H1 (cell line): ENCODE measurements at regions not wholly inside any gene's neighbourhood (a gene's known extent, or its start where the extent isn't known, plus 50 kb on each side); places are given as distances from the start of the nearest gene placed in this dataset.

Experiments used
- CTCF ChIA-PET: fragments of 300-600 bp; sonication (Branson Sonifier 250); formaldehyde crosslinking; loops from one replicate; lab custom pipeline; 2021; ENCODE audit not compliant: partially characterized antibody; lab: Charles Lee
- POLR2A ChIA-PET: fragments of 300-600 bp; sonication (Branson Sonifier 250); formaldehyde crosslinking; loops from one replicate; lab custom pipeline; 2021; ENCODE audit warnings: inconsistent platforms; ENCODE audit not compliant: partially characterized antibody; lab: Charles Lee
- DNase-seq, 2 experiments: peaks; one replicate each; pipeline versions ENCODE4 v3.0.0 to v3.0.0-alpha.2; 2010 to 2022; ENCODE audit warnings: low spot score in 2 of 2, low read depth in 1 of 2, mixed read lengths in 1 of 2
- FAIRE-seq: peaks from 2 replicates; lab custom pipeline; 2011; peaks lifted over from hg19 to GRCh38; lab: Jason Lieb, UNC
- H2AFZ ChIP-seq: 2 replicates; pipeline ENCODE4 v1.8.1; 2012; ENCODE audit warnings: low read length, inconsistent platforms
- H2AK5ac ChIP-seq: 2 replicates; pipeline ENCODE4 v1.6.1; 2013; ENCODE audit warnings: low read depth, low read length
- H2BK120ac ChIP-seq: replicated peaks from 2 replicates; pipeline ENCODE3; 2013; ENCODE audit warnings: low read depth, low read length, inconsistent platforms
- H2BK12ac ChIP-seq: 2 replicates; pipeline ENCODE4 v1.6.1; 2013; ENCODE audit warnings: low read depth, low read length
- H2BK15ac ChIP-seq: 2 replicates; pipeline ENCODE4 v1.6.1; 2013; ENCODE audit warnings: low read length
- H2BK20ac ChIP-seq: 2 replicates; pipeline ENCODE4 v1.6.1; 2013; ENCODE audit warnings: low read length
- H2BK5ac ChIP-seq: 2 replicates; pipeline ENCODE4 v1.6.1; 2013; ENCODE audit warnings: low read depth, low read length
- H3K14ac ChIP-seq: 2 replicates; pipeline ENCODE4 v1.6.1; 2013; ENCODE audit warnings: inconsistent platforms; ENCODE audit not compliant: insufficient read length
- H3K18ac ChIP-seq: 2 replicates; pipeline ENCODE4 v1.6.1; 2013; ENCODE audit warnings: low read length; ENCODE audit errors: extremely low read depth
- H3K23ac ChIP-seq: 2 replicates; pipeline ENCODE4 v1.6.1; 2013; ENCODE audit warnings: inconsistent platforms; ENCODE audit not compliant: insufficient read length
- H3K23me2 ChIP-seq: 2 replicates; pipeline ENCODE4 v1.6.1; 2013; ENCODE audit warnings: low read depth, low read length
- H3K27ac ChIP-seq: 2 replicates; pipeline ENCODE4 v1.6.1; 2011; ENCODE audit warnings: low read depth, low read length, inconsistent platforms
- H3K27me3 ChIP-seq, 4 experiments: replicated peaks in 1 of 4; 1 replicate in 1 of 4; 2 replicates in 3 of 4; pipeline versions ENCODE4 v1.6.1 to v1.8.1; 2011 to 2013; ENCODE audit warnings: low read length in 3 of 4, mild to moderate bottlenecking in 3 of 4, inconsistent platforms in 2 of 4, mixed read lengths in 2 of 4, moderate library complexity in 1 of 4; ENCODE audit not compliant: control insufficient read depth in 3 of 4, insufficient read depth in 3 of 4; ENCODE audit errors: extremely low read depth in 1 of 4
- H3K36me3 ChIP-seq, 4 experiments: 2 replicates each; pipeline versions ENCODE4 v1.6.1 to v1.8.1; 2011 to 2013; ENCODE audit warnings: mild to moderate bottlenecking in 4 of 4, low read length in 3 of 4, moderate library complexity in 2 of 4, control low read depth in 1 of 4, inconsistent platforms in 1 of 4; ENCODE audit not compliant: insufficient read depth in 4 of 4, control insufficient read depth in 2 of 4
- H3K4ac ChIP-seq: replicated peaks from 2 replicates; pipeline ENCODE3; 2013; ENCODE audit warnings: low read length, low read depth, mixed read lengths, inconsistent platforms; ENCODE audit not compliant: insufficient read length
- H3K4me1 ChIP-seq, 4 experiments: replicated peaks in 1 of 4; 1 replicate in 1 of 4; 2 replicates in 3 of 4; pipeline versions ENCODE4 v1.6.1 to v1.8.1; 2011 to 2013; ENCODE audit warnings: low read length in 3 of 4, inconsistent platforms in 2 of 4, mixed read lengths in 1 of 4; ENCODE audit not compliant: insufficient read depth in 4 of 4, control insufficient read depth in 3 of 4
- H3K4me2 ChIP-seq, 2 experiments: 2 replicates each; pipeline versions ENCODE4 v1.6.1 to v1.8.1; 2011 to 2013; ENCODE audit warnings: low read depth in 2 of 2, low read length in 2 of 2, control low read depth in 1 of 2, inconsistent platforms in 1 of 2, mild to moderate bottlenecking in 1 of 2; ENCODE audit not compliant: insufficient read depth in 1 of 2
- H3K4me3 ChIP-seq, 4 experiments: fragments of 200-600, 300-600 bp in 1 of 4; sonication (generic), shearing (Covaris generic), sonication (Bioruptor Twin) in 1 of 4; 2 replicates each; pipeline versions ENCODE4 v1.5.1 to v1.8.1; 2011 to 2016; ENCODE audit warnings: low read length in 4 of 4, low read depth in 3 of 4, control low read depth in 2 of 4, inconsistent platforms in 2 of 4, mild to moderate bottlenecking in 2 of 4, mixed read lengths in 1 of 4, moderate library complexity in 1 of 4; ENCODE audit not compliant: insufficient read depth in 2 of 4; ENCODE audit errors: extremely low read depth in 1 of 4
- H3K56ac ChIP-seq: replicated peaks from 2 replicates; pipeline ENCODE3; 2013; ENCODE audit warnings: low read depth, mild to moderate bottlenecking, mixed read lengths, low read length, inconsistent platforms; ENCODE audit not compliant: insufficient read length
- H3K79me1 ChIP-seq: 2 replicates; pipeline ENCODE4 v1.6.1; 2013; ENCODE audit warnings: low read depth, low read length, control low read depth
- H3K79me2 ChIP-seq, 2 experiments: 2 replicates each; pipeline versions ENCODE4 v1.6.1 to v1.8.1; 2012 to 2013; ENCODE audit warnings: low read length in 2 of 2, mild to moderate bottlenecking in 2 of 2, inconsistent platforms in 1 of 2; ENCODE audit not compliant: insufficient read depth in 2 of 2, control insufficient read depth in 1 of 2
- H3K9ac ChIP-seq, 4 experiments: replicated peaks in 1 of 4; 1 replicate in 1 of 4; 2 replicates in 3 of 4; pipeline versions ENCODE4 v1.6.1 to v1.8.1; 2011 to 2013; ENCODE audit warnings: low read depth in 3 of 4, low read length in 3 of 4, control low read depth in 2 of 4, mild to moderate bottlenecking in 2 of 4, moderate library complexity in 2 of 4, inconsistent platforms in 1 of 4; ENCODE audit errors: extremely low read depth in 1 of 4
- H3K9me3 ChIP-seq, 2 experiments: 2 replicates each; pipeline versions ENCODE4 v1.6.1 to v1.8.1; 2012 to 2013; ENCODE audit warnings: mild to moderate bottlenecking in 2 of 2, moderate library complexity in 2 of 2, control low read depth in 1 of 2, inconsistent platforms in 1 of 2, low read depth in 1 of 2, low read length in 1 of 2, mixed read lengths in 1 of 2; ENCODE audit not compliant: insufficient read depth in 2 of 2
- H4K20me1 ChIP-seq, 2 experiments: replicated peaks in 1 of 2; 2 replicates each; pipeline versions ENCODE3 to v1.8.1; 2011 to 2013; ENCODE audit warnings: inconsistent platforms in 2 of 2, low read length in 2 of 2, mild to moderate bottlenecking in 1 of 2; ENCODE audit not compliant: insufficient read depth in 2 of 2, control insufficient read depth in 1 of 2
- H4K5ac ChIP-seq: 2 replicates; pipeline ENCODE4 v1.6.1; 2013; ENCODE audit warnings: low read length, low read depth, mixed read lengths, inconsistent platforms; ENCODE audit not compliant: insufficient read length
- H4K8ac ChIP-seq: 2 replicates; pipeline ENCODE4 v1.8.0; 2013; ENCODE audit warnings: mild to moderate bottlenecking, moderate library complexity, low read length, inconsistent platforms; ENCODE audit not compliant: insufficient read depth; ENCODE audit errors: extremely low read depth
- H4K91ac ChIP-seq: replicated peaks from 2 replicates; pipeline ENCODE3; 2013; ENCODE audit warnings: low read length, mixed read lengths, inconsistent platforms; ENCODE audit not compliant: insufficient read length
- ASH2L ChIP-seq: fragments of 200-600, 300-600 bp; sonication (generic); IDR thresholded peaks from one replicate; pipeline ENCODE4 v1.7.1; 2017; ENCODE audit warnings: low read length
- BCL11A ChIP-seq, 2 experiments: IDR thresholded peaks; one replicate each; pipeline ENCODE4 v1.6.1; 2011; ENCODE audit warnings: low read depth in 2 of 2, low read length in 2 of 2, mild to moderate bottlenecking in 2 of 2
- CREB1 ChIP-seq: IDR thresholded peaks from 2 replicates; pipeline ENCODE4 v1.6.1; 2012; ENCODE audit warnings: inconsistent platforms
- GTF2F1 ChIP-seq: IDR thresholded peaks from 2 replicates; pipeline ENCODE4 v1.6.1; 2012; ENCODE audit warnings: low read depth, low read length, improper control_type of control experiment, borderline replicate concordance
- HDAC6 ChIP-seq: IDR thresholded peaks from one replicate; pipeline ENCODE4 v1.7.1; 2012; ENCODE audit warnings: low read depth, mild to moderate bottlenecking, inconsistent platforms, low read length, moderate library complexity
- POLR2A ChIP-seq, 2 experiments: IDR thresholded peaks; 1 replicate in 1 of 2; 2 replicates in 1 of 2; pipeline ENCODE4 v1.6.1; 2011; ENCODE audit warnings: low read depth in 2 of 2, low read length in 2 of 2, mild to moderate bottlenecking in 2 of 2; ENCODE audit errors: control extremely low read depth in 1 of 2
- RXRA ChIP-seq: IDR thresholded peaks from 2 replicates; pipeline ENCODE4 v1.6.1; 2011; ENCODE audit warnings: low read depth, mild to moderate bottlenecking, low read length, moderate library complexity; ENCODE audit not compliant: insufficient read depth
- SP1 ChIP-seq: IDR thresholded peaks from 2 replicates; pipeline ENCODE4 v1.6.1; 2011; ENCODE audit warnings: low read depth, low read length
- SP2 ChIP-seq: IDR thresholded peaks from 2 replicates; pipeline ENCODE4 v1.6.1; 2012; ENCODE audit warnings: mild to moderate bottlenecking, low read length, inconsistent platforms
- ZNF274 ChIP-seq: IDR thresholded peaks from 2 replicates; pipeline ENCODE4 v1.7.0; 2012; ENCODE audit warnings: low read length, borderline replicate concordance; ENCODE audit errors: extremely low read depth
- WGBS, 2 experiments: shearing (Covaris generic) in 1 of 2; methylation state at CpG; one replicate each; pipeline versions ENCODE4 v1.1.6 to v1.1.7; 2013 to 2015; ENCODE audit warnings: low lambda C conversion rate in 2 of 2, mixed read lengths in 2 of 2, inconsistent platforms in 1 of 2, low coverage in 1 of 2, missing lambda C conversion rate in 1 of 2; ENCODE audit not compliant: insufficient replicate concordance in 2 of 2, insufficient coverage in 1 of 2, insufficient read length in 1 of 2; ENCODE audit errors: extremely low coverage in 1 of 2, missing lambda C conversion rate in 1 of 2; 5-methylcytosine and 5-hydroxymethylcytosine counted together
- TF ChIP-seq, protein P1 (sequence below): IDR thresholded peaks from 2 replicates; pipeline ENCODE4 v1.6.1; 2012; ENCODE audit warnings: inconsistent platforms
- TF ChIP-seq, protein P2 (sequence below): IDR thresholded peaks from 2 replicates; pipeline ENCODE4 v1.6.1; 2011; ENCODE audit warnings: low read depth, mild to moderate bottlenecking, low read length; ENCODE audit not compliant: insufficient read depth

DNA sequence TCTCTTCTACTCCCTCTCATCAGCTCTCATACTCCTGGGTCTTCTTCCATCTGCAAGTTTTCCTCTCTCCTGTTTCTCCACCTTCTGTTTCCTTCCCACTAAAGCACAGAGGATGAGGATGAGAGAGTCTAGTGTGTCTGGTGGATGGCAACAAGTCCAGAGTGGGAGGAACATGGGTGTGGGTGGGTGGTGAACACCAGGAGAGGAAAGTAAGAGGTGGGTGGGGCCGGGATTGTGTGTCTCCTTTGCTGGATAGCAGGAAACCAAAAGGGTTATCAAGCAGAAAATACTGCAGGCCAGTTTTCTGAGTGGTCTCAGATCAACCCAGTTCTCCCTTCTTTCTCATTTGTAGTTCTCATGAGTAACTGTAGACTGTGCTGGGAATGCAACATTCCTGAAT lies 52.9 kb upstream of the EPHB1 start:
- H3K4me3 ChIP-seq: no peak overlapping the region
- H4K20me1 ChIP-seq: no peaks in the 10 kb centered on the region
- no peak overlapping the region for H3K9ac ChIP-seq
- H3K4ac ChIP-seq: no peak overlapping the region
- H3K14ac ChIP-seq: no peak overlapping the region
- no peak overlapping the region for H2AK5ac ChIP-seq
- no peak overlapping the region for H2AFZ ChIP-seq
- H4K8ac ChIP-seq: no peak overlapping the region
- TF ChIP-seq CREB1: no peak
- TF ChIP-seq, protein P1, sequence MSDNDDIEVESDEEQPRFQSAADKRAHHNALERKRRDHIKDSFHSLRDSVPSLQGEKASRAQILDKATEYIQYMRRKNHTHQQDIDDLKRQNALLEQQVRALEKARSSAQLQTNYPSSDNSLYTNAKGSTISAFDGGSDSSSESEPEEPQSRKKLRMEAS: no peak
- TF ChIP-seq ZNF274: no peak
- no peak for TF ChIP-seq GTF2F1
- no peak for TF ChIP-seq ASH2L
- TF ChIP-seq HDAC6: no peak
- TF ChIP-seq BCL11A (IDR thresholded peaks at IDR 0.05; ENCODE audit: low read depth in 2 of 2, low read length in 2 of 2): no peak
- TF ChIP-seq SP1: no peak
- TF ChIP-seq, protein P2, sequence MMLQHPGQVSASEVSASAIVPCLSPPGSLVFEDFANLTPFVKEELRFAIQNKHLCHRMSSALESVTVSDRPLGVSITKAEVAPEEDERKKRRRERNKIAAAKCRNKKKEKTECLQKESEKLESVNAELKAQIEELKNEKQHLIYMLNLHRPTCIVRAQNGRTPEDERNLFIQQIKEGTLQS: no peak
- no peak for TF ChIP-seq RXRA
- no peak for TF ChIP-seq POLR2A (IDR thresholded peaks at IDR 0.05; ENCODE audit: control extremely low read depth in 1 of 2, low read depth in 2 of 2, low read length in 2 of 2)
- no peak for TF ChIP-seq SP2
- TF ChIP-seq, all 59 proteins: peak for 0
- H4K91ac ChIP-seq: no peak overlapping the region
- no peak overlapping the region for H3K56ac ChIP-seq
- POLR2A ChIA-PET: no interaction called here
- no peak overlapping the region for H3K23ac ChIP-seq
- no peaks in the 10 kb centered on the region for H3K79me2 ChIP-seq
- H2BK120ac ChIP-seq: no peak overlapping the region
- CTCF ChIA-PET: interaction anchor here (6.3 kb wide), 1 partner anchor 13 kb away, joined by 29 read pairs; no protein-coding TSS in a partner anchor
- peaks cover 0 to 2% (median 0%) of the 10 kb centered on the region in 4 experiments; a peak in 1 of 7 replicates for H3K27me3 ChIP-seq
- WGBS, 2 experiments: 92% methylated on average over 1 of the region's 1 CpG; no CpG with 5 or more reads in 1 of the 2 experiments
- no peak overlapping the region for H3K18ac ChIP-seq
- no peak overlapping the region for H4K5ac ChIP-seq
- no peaks in the 10 kb centered on the region for H3K23me2 ChIP-seq
- H2BK5ac ChIP-seq: no peak overlapping the region
- H3K9me3 ChIP-seq: no peaks in the 10 kb centered on the region
- no peak for FAIRE-seq
- no peak overlapping the region for H3K4me2 ChIP-seq
- H3K27ac ChIP-seq: no peak overlapping the region
- DNase-seq: no peak
- H2BK12ac ChIP-seq: no peak overlapping the region
- H3K36me3 ChIP-seq: no peaks in the 10 kb centered on the region
- no peak overlapping the region for H2BK15ac ChIP-seq
- H3K79me1 ChIP-seq: no peaks in the 10 kb centered on the region
- H2BK20ac ChIP-seq: no peak overlapping the region
- H3K4me1 ChIP-seq: no peaks in the 10 kb centered on the region
